ENCODE measurements at regions not wholly inside any gene's neighbourhood (a gene's known extent, or its start where the extent isn't known, plus 50 kb on each side); places are given as distances from the start of the nearest gene placed in this dataset.

GRCh38 chr11:69971741-69972140 lies 106.4 kb upstream of the ANO1 start:
- TF ChIP-seq NFYC (CRISPR knock-in tag; IDR thresholded peaks at IDR 0.05) (no peak), ATF5 (CRISPR knock-in tag; IDR thresholded peaks at IDR 0.05; ENCODE audit: low read depth) (no peak), ZNF260 (CRISPR knock-in tag; IDR thresholded peaks at IDR 0.05; ENCODE audit: borderline replicate concordance, low read depth) (no peak), ZNF235 (CRISPR knock-in tag; IDR thresholded peaks at IDR 0.05; ENCODE audit: borderline replicate concordance) (no peak), HHEX (CRISPR knock-in tag; IDR thresholded peaks at IDR 0.05) (no peak)
- H3K27ac ChIP-seq (ENCODE audit: extremely low read length, insufficient read depth, low read length), result no peak overlapping the region
- intact Hi-C loops (cut with micrococcal nuclease; ENCODE audit: unreplicated experiment), result no loop called here
- BruUV-seq (replicated peaks), result no TSS peak
- in situ Hi-C loops (cut with HindIII; ENCODE audit: extremely low pct_ligation_motif_present, low pct_unique_long_range_greater_than_20kb), result no loop called here
- H4K20me1 ChIP-seq (ENCODE audit: insufficient read depth, low read length), result peaks cover 7% of the 10 kb centered on the region; the same call in 1 of the 2 replicates
- WGBS (ENCODE audit: low lambda C conversion rate), result 64% methylated on average over 11 of the region's 11 CpGs
- ChIA-PET POLR2A (no interaction called here), CTCF (ENCODE audit: low intra/inter-chr PET ratio, low total read pairs) (no interaction called here)
- no peak overlapping the region for H3K4me2 ChIP-seq (ENCODE audit: low read depth, low read length)
- peaks cover 18 to 70% of the 10 kb centered on the region in 2 experiments; a peak in 4 of 5 replicates for H3K27me3 ChIP-seq (ENCODE audit: control insufficient read depth in 1 of 2, insufficient read depth in 2 of 2, low read length in 2 of 2)
- no peaks in the 10 kb centered on the region for H3K79me2 ChIP-seq (ENCODE audit: insufficient read depth, low read length)
- H3K4me3 ChIP-seq (replicated peaks in 1 of 3; ENCODE audit: insufficient read depth in 1 of 3, low read depth in 2 of 3, low read length in 3 of 3), result no peak overlapping the region
- H2AFZ ChIP-seq (ENCODE audit: low read length), result no peak overlapping the region
- H3K4me1 ChIP-seq (ENCODE audit: insufficient read depth, low read length), result peaks cover 35% of the 10 kb centered on the region
- no peaks in the 10 kb centered on the region for H3K9me3 ChIP-seq (ENCODE audit: low read length)
- no peak for DNase-seq (ENCODE audit: low spot score)
- ATAC-seq, result no peak
- H3K9ac ChIP-seq (ENCODE audit: insufficient read depth, low read depth, low read length), result no peak overlapping the region
- H3K36me3 ChIP-seq (replicated peaks in 1 of 2; ENCODE audit: control insufficient read depth in 1 of 2, insufficient read depth in 2 of 2, low read length in 2 of 2), result no peaks in the 10 kb centered on the region
- FAIRE-seq, result no peak

- H3K27ac ChIP-seq (ENCODE audit: extremely low read length, insufficient read depth, low read length), result no peak overlapping the region
- in situ Hi-C loops (cut with HindIII; ENCODE audit: extremely low pct_ligation_motif_present, low pct_unique_long_range_greater_than_20kb), result no loop called here
- no peak overlapping the region for H3K9ac ChIP-seq (ENCODE audit: insufficient read depth, low read depth, low read length)
- peaks cover 7% of the 10 kb centered on the region; the same call in 1 of the 2 replicates for H4K20me1 ChIP-seq (ENCODE audit: insufficient read depth, low read length)
- WGBS (ENCODE audit: low lambda C conversion rate), result 61% methylated on average over 14 of the region's 15 CpGs
- no peak for FAIRE-seq
- H2AFZ ChIP-seq (ENCODE audit: low read length), result no peak overlapping the region
- POLR2A ChIA-PET, result no interaction called here
- H3K79me2 ChIP-seq (ENCODE audit: insufficient read depth, low read length), result no peaks in the 10 kb centered on the region
- no TSS peak for BruUV-seq (replicated peaks)
- H3K9me3 ChIP-seq (ENCODE audit: low read length), result no peaks in the 10 kb centered on the region
- H3K4me1 ChIP-seq (ENCODE audit: insufficient read depth, low read length), result peaks cover 35% of the 10 kb centered on the region
- no peak for TF ChIP-seq ZNF704 (CRISPR knock-in tag; IDR thresholded peaks at IDR 0.05; ENCODE audit: borderline replicate concordance)
- no peak for TF ChIP-seq ZNF782 (CRISPR knock-in tag; IDR thresholded peaks at IDR 0.05; ENCODE audit: borderline replicate concordance)
- TF ChIP-seq ZFP36L1 (CRISPR knock-in tag; IDR thresholded peaks at IDR 0.05), result no peak
- intact Hi-C loops (cut with micrococcal nuclease; ENCODE audit: unreplicated experiment), result no loop called here
- H3K27me3 ChIP-seq (ENCODE audit: control insufficient read depth in 1 of 2, insufficient read depth in 2 of 2, low read length in 2 of 2), result peaks cover 20 to 71% of the 10 kb centered on the region in 2 experiments; a peak in 4 of 5 replicates
- CTCF ChIA-PET (ENCODE audit: low intra/inter-chr PET ratio, low total read pairs), result no interaction called here
- no peak for DNase-seq (ENCODE audit: low spot score)
- H3K4me2 ChIP-seq (ENCODE audit: low read depth, low read length), result no peak overlapping the region
- no peak for ATAC-seq
- H3K4me3 ChIP-seq (replicated peaks in 1 of 3; ENCODE audit: insufficient read depth in 1 of 3, low read depth in 2 of 3, low read length in 3 of 3), result no peak overlapping the region
- H3K36me3 ChIP-seq (replicated peaks in 1 of 2; ENCODE audit: control insufficient read depth in 1 of 2, insufficient read depth in 2 of 2, low read length in 2 of 2), result no peaks in the 10 kb centered on the region
Observed at GRCh38 chr11:69972351-69972802, 105.7 kb upstream of the ANO1 start.

All from HepG2 (cell line).